Ishikawa (cell line): ENCODE measurements at regions not wholly inside any gene's neighbourhood (a gene's known extent, or its start where the extent isn't known, plus 50 kb on each side); places are given as distances from the start of the nearest gene placed in this dataset.

Experiments used
- CEBPB ChIP-seq: IDR thresholded peaks from 2 replicates; pipeline ENCODE4 v1.6.1; 2012
- CREB1 ChIP-seq: IDR thresholded peaks from 2 replicates; pipeline ENCODE4 v1.6.1; 2012; ENCODE audit warnings: low read depth
- EGR1 ChIP-seq: IDR thresholded peaks from 2 replicates; pipeline ENCODE4 v1.6.1; 2012
- EP300 ChIP-seq: IDR thresholded peaks from 2 replicates; pipeline ENCODE4 v1.6.1; 2012; ENCODE audit warnings: borderline replicate concordance
- FOXM1 ChIP-seq: IDR thresholded peaks from 2 replicates; pipeline ENCODE4 v1.6.1; 2012; ENCODE audit warnings: low read depth, borderline replicate concordance
- NFIC ChIP-seq: IDR thresholded peaks from 2 replicates; pipeline ENCODE4 v1.6.1; 2012
- RAD21 ChIP-seq: IDR thresholded peaks from 2 replicates; pipeline ENCODE4 v1.6.1; 2012; ENCODE audit warnings: low read depth
- TAF1 ChIP-seq: IDR thresholded peaks from 2 replicates; pipeline ENCODE4 v1.6.1; 2012; ENCODE audit warnings: low read depth, mild to moderate bottlenecking
- TCF12 ChIP-seq: IDR thresholded peaks from 2 replicates; pipeline ENCODE4 v1.6.1; 2012; ENCODE audit warnings: low read depth
- TEAD4 ChIP-seq: IDR thresholded peaks from 2 replicates; pipeline ENCODE4 v1.6.1; 2012
- YY1 ChIP-seq: IDR thresholded peaks from 2 replicates; pipeline ENCODE4 v1.6.1; 2012; ENCODE audit warnings: low read depth
- ZBTB7A ChIP-seq: IDR thresholded peaks from 2 replicates; pipeline ENCODE4 v1.6.1; 2012; ENCODE audit warnings: low read depth
- TF ChIP-seq, protein P1 (sequence below): IDR thresholded peaks from 2 replicates; pipeline ENCODE4 v1.6.1; 2012
- TF ChIP-seq, protein P2 (sequence below): IDR thresholded peaks from 2 replicates; pipeline ENCODE4 v1.6.1; 2012
- TF ChIP-seq, protein P3 (sequence below): IDR thresholded peaks from 2 replicates; pipeline ENCODE4 v1.6.1; 2012; ENCODE audit warnings: low read depth, mild to moderate bottlenecking

DNA sequence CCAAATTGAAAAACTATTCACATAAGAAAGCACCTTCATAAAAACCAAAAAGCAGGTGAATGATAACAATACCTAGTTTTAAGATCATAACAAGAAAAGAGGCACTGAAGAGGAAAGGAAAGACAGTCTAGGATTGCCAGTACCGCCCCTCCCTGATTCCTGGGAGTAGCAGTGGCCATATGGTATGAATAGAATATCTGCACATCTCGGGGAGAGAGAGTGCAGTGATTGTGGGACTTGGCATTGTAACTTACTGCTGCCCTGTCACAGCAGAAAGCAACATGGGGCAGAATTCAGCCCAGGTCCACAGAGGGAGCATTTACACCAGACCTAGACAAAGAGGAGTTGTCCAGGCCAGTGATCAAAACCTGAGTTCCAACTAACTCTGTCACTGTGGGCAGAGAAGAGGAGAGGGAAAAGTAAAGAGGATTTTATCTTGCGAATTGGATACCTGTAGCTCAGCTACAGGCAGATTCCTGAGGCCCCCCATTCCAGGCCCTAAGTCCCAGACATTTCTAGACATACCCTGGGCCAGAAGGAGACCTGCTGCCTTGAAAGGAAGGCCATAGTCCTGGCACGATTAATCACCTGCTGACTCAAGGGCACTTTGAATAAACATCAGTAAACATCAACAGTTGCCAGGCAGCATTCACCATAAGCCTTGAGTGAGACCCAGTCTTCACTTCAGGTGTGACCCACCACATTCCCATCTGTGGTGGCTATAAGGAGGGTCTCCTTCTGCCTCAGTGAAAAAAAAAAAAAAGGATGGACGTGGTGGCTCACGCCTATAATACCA is 397.5 kb downstream of the TGFB2 start:
- TF ChIP-seq, protein P1, sequence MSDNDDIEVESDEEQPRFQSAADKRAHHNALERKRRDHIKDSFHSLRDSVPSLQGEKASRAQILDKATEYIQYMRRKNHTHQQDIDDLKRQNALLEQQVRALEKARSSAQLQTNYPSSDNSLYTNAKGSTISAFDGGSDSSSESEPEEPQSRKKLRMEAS, result no peak
- TF ChIP-seq NFIC (no peak), TCF12 (no peak), RAD21 (no peak), TAF1 (no peak), CEBPB (no peak), EGR1 (no peak), EP300 (no peak), TEAD4 (no peak), CREB1 (no peak), YY1 (no peak), ZBTB7A (no peak), FOXM1 (no peak)
- TF ChIP-seq, protein P2, sequence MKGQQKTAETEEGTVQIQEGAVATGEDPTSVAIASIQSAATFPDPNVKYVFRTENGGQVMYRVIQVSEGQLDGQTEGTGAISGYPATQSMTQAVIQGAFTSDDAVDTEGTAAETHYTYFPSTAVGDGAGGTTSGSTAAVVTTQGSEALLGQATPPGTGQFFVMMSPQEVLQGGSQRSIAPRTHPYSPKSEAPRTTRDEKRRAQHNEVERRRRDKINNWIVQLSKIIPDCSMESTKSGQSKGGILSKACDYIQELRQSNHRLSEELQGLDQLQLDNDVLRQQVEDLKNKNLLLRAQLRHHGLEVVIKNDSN, result no peak
- TF ChIP-seq, protein P3, sequence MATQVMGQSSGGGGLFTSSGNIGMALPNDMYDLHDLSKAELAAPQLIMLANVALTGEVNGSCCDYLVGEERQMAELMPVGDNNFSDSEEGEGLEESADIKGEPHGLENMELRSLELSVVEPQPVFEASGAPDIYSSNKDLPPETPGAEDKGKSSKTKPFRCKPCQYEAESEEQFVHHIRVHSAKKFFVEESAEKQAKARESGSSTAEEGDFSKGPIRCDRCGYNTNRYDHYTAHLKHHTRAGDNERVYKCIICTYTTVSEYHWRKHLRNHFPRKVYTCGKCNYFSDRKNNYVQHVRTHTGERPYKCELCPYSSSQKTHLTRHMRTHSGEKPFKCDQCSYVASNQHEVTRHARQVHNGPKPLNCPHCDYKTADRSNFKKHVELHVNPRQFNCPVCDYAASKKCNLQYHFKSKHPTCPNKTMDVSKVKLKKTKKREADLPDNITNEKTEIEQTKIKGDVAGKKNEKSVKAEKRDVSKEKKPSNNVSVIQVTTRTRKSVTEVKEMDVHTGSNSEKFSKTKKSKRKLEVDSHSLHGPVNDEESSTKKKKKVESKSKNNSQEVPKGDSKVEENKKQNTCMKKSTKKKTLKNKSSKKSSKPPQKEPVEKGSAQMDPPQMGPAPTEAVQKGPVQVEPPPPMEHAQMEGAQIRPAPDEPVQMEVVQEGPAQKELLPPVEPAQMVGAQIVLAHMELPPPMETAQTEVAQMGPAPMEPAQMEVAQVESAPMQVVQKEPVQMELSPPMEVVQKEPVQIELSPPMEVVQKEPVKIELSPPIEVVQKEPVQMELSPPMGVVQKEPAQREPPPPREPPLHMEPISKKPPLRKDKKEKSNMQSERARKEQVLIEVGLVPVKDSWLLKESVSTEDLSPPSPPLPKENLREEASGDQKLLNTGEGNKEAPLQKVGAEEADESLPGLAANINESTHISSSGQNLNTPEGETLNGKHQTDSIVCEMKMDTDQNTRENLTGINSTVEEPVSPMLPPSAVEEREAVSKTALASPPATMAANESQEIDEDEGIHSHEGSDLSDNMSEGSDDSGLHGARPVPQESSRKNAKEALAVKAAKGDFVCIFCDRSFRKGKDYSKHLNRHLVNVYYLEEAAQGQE, result no peak

DNA sequence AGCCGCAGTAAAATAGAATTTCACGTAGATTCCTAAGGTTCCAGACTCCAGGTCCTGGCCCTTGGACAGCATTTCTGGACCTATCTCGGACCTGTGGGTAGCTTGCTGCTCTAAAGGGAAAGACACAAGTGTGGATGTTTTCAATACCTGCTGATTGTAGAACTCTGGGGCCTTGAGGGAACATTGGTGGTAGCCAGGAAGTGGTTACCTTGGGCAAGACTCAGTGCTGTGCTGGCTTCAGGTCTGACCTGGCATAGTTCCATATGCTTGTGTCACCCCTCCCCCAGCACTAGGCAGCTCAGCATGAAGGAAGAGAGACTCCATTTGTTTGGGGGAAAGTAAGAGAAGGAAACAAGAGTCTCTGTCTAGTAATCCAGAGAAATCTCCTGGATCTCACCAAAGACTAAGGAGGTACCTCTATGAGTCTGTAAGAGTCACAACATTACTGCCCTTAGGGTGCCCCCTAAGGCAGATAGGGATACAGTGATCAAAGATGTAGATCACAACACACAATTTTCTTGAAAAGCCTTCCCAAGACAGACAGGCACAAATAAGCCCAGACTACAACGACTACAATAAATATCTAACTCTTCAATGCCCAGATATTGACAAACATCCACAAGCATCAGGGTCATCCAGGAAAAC is 398.8 kb downstream of the TGFB2 start:
- TF ChIP-seq RAD21 (no peak), TCF12 (no peak), CEBPB (no peak), EGR1 (no peak), CREB1 (no peak), TEAD4 (no peak), TAF1 (no peak), ZBTB7A (no peak), EP300 (no peak), NFIC (no peak), FOXM1 (no peak)
- TF ChIP-seq, protein P1, result no peak
- TF ChIP-seq, protein P3, result no peak
- TF ChIP-seq, protein P2, result no peak

DNA sequence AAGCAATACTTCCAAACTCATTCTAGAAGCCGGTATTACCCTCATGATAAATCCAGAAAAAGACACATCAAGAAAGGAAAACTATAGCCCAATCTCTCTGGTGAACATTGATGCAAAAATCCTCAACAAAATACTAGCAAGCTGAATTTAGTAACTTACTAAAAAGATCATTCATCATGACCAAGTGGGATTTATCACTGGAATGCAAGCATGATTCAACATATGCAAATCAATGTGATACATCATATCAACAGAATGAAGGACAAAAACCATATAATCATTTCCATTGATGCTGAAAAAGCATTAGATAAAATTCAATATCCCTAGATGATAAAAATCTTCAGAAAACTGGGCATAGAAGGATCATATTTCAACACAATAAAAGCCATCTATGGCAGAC is 402.9 kb downstream of the TGFB2 start:
- no peak for TF ChIP-seq ZBTB7A
- TF ChIP-seq, protein P3, result no peak
- no peak for TF ChIP-seq TCF12
- TF ChIP-seq, protein P2, result no peak
- no peak for TF ChIP-seq YY1
- TF ChIP-seq TEAD4, result no peak
- TF ChIP-seq FOXM1, result no peak
- no peak for TF ChIP-seq NFIC
- no peak for TF ChIP-seq CREB1
- TF ChIP-seq, protein P1, result no peak
- TF ChIP-seq TAF1, result no peak
- TF ChIP-seq EGR1, result no peak
- no peak for TF ChIP-seq CEBPB
- TF ChIP-seq EP300, result no peak
- TF ChIP-seq RAD21, result no peak
